KOPT-K1 (cell line): ENCODE measurements at regions not wholly inside any gene's neighbourhood (a gene's known extent, or its start where the extent isn't known, plus 50 kb on each side); places are given as distances from the start of the nearest gene placed in this dataset.
"Not testable (repeated sequence)": the region's sequence is repeated elsewhere in the genome, so short reads cannot be mapped to it uniquely, and the experiment has no call there.

ENCODE experiments used
- H3K27ac ChIP-seq: fragments of 200-600 bp; sonication (generic); 2 replicates; pipeline ENCODE4 v1.5.1; 2016; ENCODE audit warnings: antibody characterized with exemption, mild to moderate bottlenecking, low read depth, low read length; ENCODE audit not compliant: poor library complexity, severe bottlenecking
- H3K36me3 ChIP-seq: fragments of 200-600 bp; sonication (generic); 2 replicates; pipeline ENCODE4 v1.5.1; 2017; ENCODE audit warnings: antibody characterized with exemption, mild to moderate bottlenecking, low read length, moderate library complexity; ENCODE audit not compliant: insufficient read depth
- H3K9me3 ChIP-seq: fragments of 200-600 bp; sonication (generic); 2 replicates; pipeline ENCODE4 v1.5.1; 2017; ENCODE audit warnings: antibody characterized with exemption, low read length, mild to moderate bottlenecking; ENCODE audit not compliant: insufficient read depth, poor library complexity, severe bottlenecking

DNA sequence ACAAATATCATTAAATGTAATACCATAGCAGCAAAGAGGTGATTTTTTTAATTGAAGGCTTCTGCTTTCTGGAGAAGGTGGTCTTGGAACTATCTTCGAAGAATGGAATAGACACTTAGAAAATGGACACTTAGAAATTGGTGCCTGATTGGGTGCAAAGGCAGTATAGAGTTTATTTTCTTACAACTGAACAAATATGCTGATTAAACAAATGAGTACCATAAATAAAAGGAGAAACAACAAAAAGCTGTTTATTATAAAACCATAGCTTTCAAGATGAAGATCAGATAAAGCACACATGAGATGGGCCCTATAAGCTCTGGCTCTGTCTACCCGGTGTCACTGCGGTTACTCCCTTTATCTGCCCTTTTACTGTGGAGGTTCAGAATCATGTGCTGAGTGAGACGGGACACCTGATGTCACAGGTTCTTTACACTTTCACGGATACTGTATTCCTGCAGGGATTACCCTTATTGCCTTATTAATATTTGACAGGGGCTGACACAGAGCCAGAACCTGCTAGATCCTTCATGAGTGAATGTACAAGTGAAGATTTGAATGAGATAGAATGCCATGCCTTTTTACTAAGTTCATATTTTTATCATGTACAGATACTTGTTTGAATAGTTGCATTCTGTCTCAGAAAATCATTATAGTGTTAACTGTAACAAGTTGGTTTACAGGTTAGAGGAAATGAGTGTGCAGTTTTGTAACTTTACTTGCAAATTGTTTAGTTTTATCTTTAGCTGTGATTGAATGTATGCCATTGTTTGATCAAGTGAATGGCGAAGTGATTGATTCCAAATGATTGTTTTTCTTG is 477.5 kb upstream of the RGS6 start:
- H3K27ac ChIP-seq: no peak overlapping the region
- H3K36me3 ChIP-seq: no peaks in the 10 kb centered on the region
- peaks cover 12% of the 10 kb centered on the region for H3K9me3 ChIP-seq

DNA sequence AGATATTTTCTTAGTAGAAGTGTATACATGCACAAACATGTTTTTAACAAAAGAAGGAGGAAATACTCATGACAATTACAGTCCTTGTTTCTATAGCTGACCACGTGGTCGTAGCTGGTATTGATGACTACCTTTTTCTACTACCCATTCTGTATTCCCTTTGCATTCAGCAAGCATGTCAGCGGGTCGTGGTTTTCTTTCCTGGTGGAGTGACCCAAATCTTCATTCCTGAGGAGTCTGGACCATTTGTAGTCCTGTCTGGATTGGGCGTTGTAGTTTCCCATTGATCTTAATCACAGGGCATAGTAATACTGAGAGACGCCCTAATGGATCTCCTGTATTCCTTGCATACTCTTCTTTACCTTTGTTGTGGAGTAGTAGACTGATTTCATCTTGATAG is 472.1 kb upstream of the RGS6 start:
- no peaks in the 10 kb centered on the region; the same call in 1 of the 2 replicates for H3K36me3 ChIP-seq
- peaks cover 19% of the 10 kb centered on the region for H3K9me3 ChIP-seq
- no peak overlapping the region for H3K27ac ChIP-seq

DNA sequence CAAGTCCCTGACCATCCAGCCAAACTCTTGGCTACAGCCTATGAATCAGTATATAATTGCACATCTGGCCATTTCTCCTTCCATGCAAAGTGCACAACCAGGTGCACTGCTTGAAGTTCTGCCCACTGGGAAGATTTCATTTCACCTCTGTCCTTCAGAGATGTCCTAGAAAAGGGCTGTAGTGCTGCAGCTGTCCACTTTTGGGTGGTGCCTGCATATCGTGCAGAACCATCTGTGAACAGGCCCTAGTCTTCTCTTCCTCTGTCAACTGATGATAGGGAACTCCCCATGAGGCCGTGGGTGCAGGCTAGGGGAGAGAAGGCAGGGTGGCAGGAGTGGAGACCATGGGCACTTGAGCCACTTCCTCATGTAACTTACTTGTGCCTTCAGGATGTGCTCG is 470.6 kb upstream of the RGS6 start:
- H3K36me3 ChIP-seq, H3K27ac ChIP-seq: not testable (repeated sequence)
- peaks cover 19% of the 10 kb centered on the region for H3K9me3 ChIP-seq

DNA sequence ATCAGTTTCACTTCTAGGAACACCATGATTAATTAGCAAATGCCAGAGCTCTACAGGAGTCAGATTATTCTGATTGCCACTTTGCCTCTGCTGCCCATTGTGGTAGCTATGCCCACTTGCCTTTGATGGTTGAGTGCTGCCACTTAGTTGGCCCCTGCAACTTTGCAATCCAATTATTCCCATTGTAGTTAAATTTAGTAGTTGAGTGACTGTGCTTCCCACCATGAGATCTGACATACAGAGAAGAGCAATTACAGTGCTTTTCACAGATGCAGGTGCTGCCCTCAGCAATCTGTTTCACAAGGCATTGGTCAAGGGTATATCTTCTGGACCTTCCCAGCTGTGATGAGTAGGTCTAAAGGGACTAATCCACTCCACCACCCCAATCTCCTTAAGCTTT is 468.4 kb upstream of the RGS6 start:
- no peaks in the 10 kb centered on the region; the same call in 1 of the 2 replicates for H3K36me3 ChIP-seq
- H3K27ac ChIP-seq: no peak overlapping the region
- peaks cover 19% of the 10 kb centered on the region for H3K9me3 ChIP-seq

DNA sequence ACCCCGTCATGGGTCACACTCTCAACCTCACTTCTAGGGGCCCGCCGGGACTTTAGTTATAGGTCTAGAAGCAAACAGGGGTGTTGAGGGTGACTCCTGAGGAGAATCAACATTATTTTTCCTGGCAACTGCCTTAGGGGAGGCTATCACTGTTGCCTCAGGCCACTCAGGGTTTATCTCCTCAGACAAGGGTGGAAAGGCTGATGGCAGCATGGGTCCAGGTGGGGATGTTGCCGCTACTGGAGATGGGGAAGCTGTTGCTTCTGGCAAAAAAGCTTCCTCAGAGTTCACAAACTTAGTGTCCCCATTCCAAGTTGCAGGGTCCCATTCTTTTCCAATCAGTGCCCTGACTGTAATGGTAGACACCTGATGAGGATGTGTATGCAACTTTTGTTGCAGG is 467.4 kb upstream of the RGS6 start:
- Histone ChIP-seq H3K27ac (no peak overlapping the region), H3K36me3 (no peaks in the 10 kb centered on the region; the same call in 1 of the 2 replicates), H3K9me3 (peaks cover 19% of the 10 kb centered on the region)

DNA sequence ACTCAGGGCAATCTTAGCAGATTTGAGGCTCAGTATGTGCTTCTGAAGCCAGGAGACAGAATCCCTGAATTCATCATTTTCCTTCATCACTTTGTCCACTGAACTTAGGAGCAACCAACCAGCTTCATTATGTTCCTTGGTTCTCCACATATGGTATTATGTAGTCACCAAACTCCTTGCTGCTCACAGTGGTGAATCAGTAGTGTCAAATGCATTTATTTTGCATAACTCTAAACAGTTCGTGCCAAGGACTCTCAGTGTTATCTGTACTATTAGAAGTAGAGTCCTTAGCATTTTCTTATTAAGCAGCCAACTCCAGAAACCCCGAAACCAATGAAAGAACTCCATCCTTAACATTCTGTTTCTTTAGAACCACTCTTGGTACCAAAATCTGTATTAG is 466.9 kb upstream of the RGS6 start:
- peaks cover 19% of the 10 kb centered on the region for H3K9me3 ChIP-seq
- no peak overlapping the region for H3K27ac ChIP-seq
- no peaks in the 10 kb centered on the region; the same call in 1 of the 2 replicates for H3K36me3 ChIP-seq

DNA sequence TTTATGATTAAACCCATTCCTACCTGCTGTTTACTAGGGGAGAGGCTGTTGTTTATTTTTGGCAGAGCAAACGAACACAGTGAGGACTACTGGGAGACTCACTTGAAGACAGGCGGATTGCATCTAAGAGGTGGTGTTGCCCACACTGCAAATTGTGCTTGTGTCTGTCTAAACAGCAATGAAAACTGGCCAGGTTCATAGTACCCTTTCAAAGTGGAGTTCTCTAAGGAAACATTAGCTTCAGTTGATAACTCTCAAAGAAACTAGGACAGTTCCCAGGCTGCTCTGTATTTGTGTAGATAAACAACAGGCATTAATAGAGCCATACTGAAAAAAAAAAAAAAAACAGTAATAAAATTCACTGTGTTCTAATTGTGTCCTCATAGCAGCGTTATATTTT is 466.0 kb upstream of the RGS6 start:
- H3K9me3 ChIP-seq: peaks cover 19% of the 10 kb centered on the region
- H3K27ac ChIP-seq: no peak overlapping the region
- H3K36me3 ChIP-seq: no peaks in the 10 kb centered on the region

DNA sequence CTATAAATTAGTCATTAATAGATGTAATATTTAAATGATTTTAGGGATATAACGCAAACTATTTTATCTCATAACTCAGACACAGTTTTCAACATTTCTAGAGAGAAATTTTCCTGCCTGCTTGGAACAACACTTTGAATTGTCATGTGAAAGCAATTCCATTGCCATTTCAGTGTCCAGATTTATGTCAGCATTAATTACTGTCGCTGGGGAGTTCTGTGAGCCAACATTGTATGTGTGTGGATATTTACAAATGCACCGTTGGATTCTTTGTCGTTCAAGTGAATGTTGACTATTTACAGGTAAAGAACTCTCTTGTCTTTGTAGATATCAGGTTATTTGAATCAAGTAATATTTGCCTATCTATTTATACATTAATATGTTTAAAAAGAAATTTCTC is 465.3 kb upstream of the RGS6 start:
- Histone ChIP-seq H3K36me3 (no peaks in the 10 kb centered on the region), H3K9me3 (peaks cover 19% of the 10 kb centered on the region), H3K27ac (no peak overlapping the region)

DNA sequence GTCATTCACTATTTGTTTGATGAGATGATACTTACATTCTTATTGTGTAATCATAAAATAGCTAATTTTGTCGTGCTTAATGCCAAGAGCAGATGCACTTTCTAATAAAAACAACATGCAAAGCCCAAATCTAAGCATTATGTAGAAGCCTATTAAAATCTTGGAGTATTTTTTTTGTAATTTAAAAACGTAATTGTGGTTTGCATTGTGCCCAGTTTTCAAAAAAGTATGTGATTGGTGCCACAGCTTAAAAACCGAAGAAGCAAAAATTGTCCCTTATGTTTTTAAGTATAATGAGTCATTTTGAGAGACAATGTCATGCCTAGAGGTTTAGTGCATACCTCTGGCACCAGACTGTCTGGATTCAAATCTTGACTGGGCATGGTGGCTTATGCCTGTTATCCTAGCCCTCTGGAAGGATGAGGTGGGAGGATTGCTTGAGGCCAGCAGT is 464.8 kb upstream of the RGS6 start:
- Histone ChIP-seq H3K36me3 (no peaks in the 10 kb centered on the region), H3K27ac (no peak overlapping the region), H3K9me3 (peaks cover 19% of the 10 kb centered on the region)

DNA sequence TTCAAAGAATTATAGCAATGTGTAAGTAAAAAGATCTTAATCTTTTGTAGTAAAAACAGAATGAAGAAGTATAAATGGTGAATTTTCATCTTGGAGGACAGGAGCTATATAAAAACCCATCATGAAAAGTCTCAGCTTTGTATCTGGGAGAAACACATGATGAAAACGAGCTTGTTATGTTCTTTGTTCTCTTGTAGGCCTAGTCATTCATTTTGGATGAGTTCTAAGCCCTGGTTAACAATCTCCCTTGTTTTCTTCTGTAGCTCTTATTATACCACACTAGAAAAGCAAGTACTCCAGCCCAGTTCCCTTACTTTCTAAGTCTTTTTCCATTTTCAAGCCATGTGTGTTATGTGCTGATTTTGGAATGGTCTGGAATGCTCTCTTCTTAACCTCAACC is 463.5 kb upstream of the RGS6 start:
- Histone ChIP-seq H3K36me3 (no peaks in the 10 kb centered on the region), H3K27ac (no peak overlapping the region), H3K9me3 (peaks cover 7% of the 10 kb centered on the region)

DNA sequence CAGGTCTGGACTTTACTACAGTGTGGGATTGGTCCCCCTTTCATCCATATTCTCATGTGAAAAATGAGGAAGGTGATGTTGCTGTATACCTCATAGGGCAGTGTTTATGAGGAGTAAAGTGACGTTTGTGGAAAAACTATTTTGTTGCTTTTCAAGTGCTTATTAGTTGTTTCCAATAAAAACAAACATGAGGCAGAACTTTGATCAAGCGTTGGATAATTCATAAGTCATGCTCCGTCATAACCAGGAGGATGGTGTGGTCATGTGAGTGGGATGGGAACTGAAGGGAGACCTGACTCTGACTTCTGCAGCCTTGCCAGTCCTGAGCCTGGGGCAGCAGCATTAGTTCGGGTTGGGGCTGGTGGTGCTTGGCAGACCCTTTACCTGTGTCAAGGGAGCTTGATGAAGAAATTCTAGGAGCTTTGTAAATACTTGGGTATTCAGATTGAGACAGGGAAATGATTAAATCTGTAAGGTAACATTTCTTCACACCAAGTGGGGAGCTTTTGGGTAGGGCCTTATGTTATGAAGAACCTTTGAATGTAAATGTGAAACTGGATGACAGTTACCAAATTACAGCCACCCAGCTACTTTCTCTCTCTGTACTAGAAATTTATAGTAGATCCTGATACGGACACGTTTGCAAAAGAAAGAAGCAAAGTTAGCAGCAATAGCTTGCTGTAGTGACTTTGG is 462.4 kb upstream of the RGS6 start:
- H3K36me3 ChIP-seq: no peaks in the 10 kb centered on the region
- no peak overlapping the region for H3K27ac ChIP-seq
- H3K9me3 ChIP-seq: no peaks in the 10 kb centered on the region

DNA sequence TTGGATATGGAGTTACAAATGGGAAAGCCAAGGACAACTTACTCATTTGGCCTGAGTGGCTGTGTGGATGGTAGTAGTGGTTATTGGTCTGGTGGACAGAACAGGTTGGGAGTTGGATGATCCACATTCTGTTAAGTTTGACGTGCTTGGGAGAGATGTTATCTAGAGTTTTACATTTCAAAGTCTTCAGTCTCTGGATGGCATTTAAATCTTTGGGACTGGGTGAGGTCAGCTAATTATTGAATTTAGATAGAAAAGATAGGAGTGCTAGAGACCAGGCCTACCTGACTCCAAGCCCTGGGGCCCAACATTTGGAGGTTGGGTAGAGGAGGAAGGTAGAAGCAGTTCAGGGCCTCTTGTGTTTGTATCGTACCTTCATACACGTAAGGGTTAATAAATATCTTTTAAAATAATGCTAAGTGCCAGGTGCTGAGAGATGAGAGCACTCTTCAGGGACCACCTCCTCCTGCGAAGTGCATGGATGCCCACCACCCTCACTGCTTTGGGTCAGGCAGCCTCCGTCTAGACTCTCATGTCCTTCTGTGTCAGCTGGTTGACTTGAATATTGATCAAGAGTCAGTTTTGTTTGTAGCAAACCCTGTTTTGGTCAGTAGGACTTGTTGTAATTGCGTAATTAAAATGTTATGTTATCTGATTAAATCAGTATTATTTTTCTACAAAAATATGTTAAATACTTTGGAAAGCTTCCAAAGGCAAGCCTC is 460.4 kb upstream of the RGS6 start:
- Histone ChIP-seq H3K36me3 (no peaks in the 10 kb centered on the region), H3K27ac (no peak overlapping the region), H3K9me3 (no peaks in the 10 kb centered on the region)

DNA sequence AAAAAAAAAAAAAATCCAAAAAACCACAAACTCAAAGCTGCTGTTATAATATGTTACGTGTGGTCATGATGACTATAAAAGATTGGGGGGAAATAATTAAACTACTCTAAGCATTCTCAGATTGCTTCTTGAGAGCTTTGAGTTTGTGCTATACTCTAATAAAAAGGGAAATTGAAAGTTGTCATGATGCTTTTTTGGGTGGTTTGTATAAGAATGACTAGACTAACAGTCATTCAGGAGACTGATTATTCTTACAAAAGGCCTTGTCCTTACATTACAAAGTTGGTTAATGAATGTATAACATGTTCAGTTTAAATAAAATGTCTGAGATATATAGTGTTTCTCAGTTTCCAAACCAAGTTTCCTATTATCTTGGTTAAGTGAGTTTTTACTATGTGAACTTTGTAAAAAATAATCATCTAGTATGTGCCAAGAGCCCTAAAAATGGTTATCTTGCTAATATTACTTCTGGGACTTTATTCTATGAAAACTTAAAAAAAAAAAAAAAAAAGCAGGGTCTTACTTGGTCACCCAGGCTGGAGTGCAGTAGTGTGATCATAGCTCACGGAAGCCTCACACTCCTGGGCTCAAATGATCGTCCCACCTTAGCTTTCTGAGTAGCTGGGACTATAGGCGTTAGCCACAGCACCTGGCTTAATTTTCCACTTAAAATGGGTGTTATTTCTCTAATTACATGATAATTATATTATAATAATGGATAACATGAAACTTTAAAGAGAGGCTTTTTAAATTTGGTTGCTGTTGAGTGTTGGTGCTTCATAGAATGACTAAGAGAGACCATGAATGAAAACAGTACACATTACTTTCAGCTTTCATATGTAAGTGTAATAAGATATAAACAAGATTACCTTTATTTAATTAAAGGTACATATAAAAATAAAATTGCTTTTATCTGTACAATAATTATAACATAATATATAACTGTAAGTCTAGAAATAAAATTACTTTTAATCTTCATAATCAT is 459.6 kb upstream of the RGS6 start:
- Histone ChIP-seq H3K27ac (no peak overlapping the region), H3K9me3 (no peaks in the 10 kb centered on the region), H3K36me3 (no peaks in the 10 kb centered on the region)

DNA sequence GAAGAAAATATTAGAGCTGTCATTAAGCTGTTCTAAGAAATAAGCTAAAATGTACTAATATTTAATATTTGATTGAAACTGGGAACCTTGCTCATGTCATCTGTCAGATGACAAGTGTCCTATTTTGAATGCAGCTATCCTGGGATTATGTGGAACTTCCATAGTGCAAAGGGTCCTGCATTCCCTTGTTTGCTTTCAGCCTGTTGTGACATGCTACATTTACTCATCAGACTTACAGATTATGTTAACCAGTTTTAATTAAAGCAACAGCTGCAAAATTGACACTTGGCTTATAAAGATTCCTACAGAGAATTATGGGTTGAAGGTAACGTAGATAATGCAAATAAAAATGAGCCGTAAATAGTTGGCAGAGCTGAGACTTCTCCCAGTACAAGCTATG is 458.4 kb upstream of the RGS6 start:
- Histone ChIP-seq H3K9me3 (no peaks in the 10 kb centered on the region), H3K36me3 (no peaks in the 10 kb centered on the region), H3K27ac (no peak overlapping the region)
